Psoas muscle (tissue), 7 donors: ENCODE measurements at regions not wholly inside any gene's neighbourhood (a gene's known extent, or its start where the extent isn't known, plus 50 kb on each side); places are given as distances from the start of the nearest gene placed in this dataset.

Source experiments
- ATAC-seq, 4 donors: fragments of 200-7000 bp; cut with Tn5 transposase; one replicate each; pipeline ENCODE4 v1.9.1; 2020; ENCODE audit warnings: moderate library complexity in 3 of 4, mild to moderate bottlenecking in 2 of 4
- DNase-seq, 2 donors: peaks; one replicate each; pipeline ENCODE4 v3.0.0-alpha.2; 2020
- H3K27ac ChIP-seq: fragments of 200-600 bp; one replicate; pipeline ENCODE4 v1.8.0; 2022
- H3K27me3 ChIP-seq, 3 donors: fragments of 200-600 bp in 1 of 3; one replicate each; pipeline versions ENCODE4 v1.6.1 to v1.8.0; 2013 to 2022; ENCODE audit warnings: low read length in 2 of 3, mild to moderate bottlenecking in 2 of 3, moderate library complexity in 1 of 3; ENCODE audit not compliant: insufficient read depth in 3 of 3
- H3K36me3 ChIP-seq, 2 donors: fragments of 200-600 bp in 1 of 2; one replicate each; pipeline versions ENCODE4 v1.6.1 to v1.8.0; 2013 to 2022; ENCODE audit warnings: low read depth in 1 of 2, mild to moderate bottlenecking in 1 of 2, moderate library complexity in 1 of 2; ENCODE audit not compliant: insufficient read depth in 1 of 2
- H3K4me1 ChIP-seq: fragments of 200-600 bp; one replicate; pipeline ENCODE4 v1.8.0; 2022
- H3K4me3 ChIP-seq: fragments of 200-600 bp; one replicate; pipeline ENCODE4 v1.8.0; 2022; ENCODE audit warnings: mild to moderate bottlenecking
- H3K9me3 ChIP-seq: fragments of 200-600 bp; one replicate; pipeline ENCODE4 v1.8.0; 2022
- WGBS, 3 donors: extraction: QIAGEN DNeasy Blood & Tissue Kit; methylation state at CpG; one replicate each; pipeline versions ENCODE4 v1.1.6 to v1.1.7; 2013; 5-methylcytosine and 5-hydroxymethylcytosine counted together
- intact Hi-C, 2 donors: fragments of 100-400 bp; cut with DNase I; formaldehyde crosslinking; loops; one replicate each; pipeline versions ENCODE4 v1.11.0 to v1.14.2; 2022
- TF ChIP-seq, protein P1 (sequence below): fragments of 200-600 bp; IDR thresholded peaks from one replicate; pipeline ENCODE4 v1.8.0; 2022; ENCODE audit warnings: antibody characterized with exemption
- donor health status: healthy with polysubstance abuse.
- donor health status: DM: no; HTN: no; CAD: no; lungs with moderate emphysema.
- donor health status: Bipolar disorder and iron deficiency.
- donor health status: healthy.
- donor health status: DM: yes; HTN: yes; CAD: no.
- donor health status: DM: no; HTN: no; CAD: no.
- donor health status: DM: yes; HTN: yes; CAD: no.

DNA sequence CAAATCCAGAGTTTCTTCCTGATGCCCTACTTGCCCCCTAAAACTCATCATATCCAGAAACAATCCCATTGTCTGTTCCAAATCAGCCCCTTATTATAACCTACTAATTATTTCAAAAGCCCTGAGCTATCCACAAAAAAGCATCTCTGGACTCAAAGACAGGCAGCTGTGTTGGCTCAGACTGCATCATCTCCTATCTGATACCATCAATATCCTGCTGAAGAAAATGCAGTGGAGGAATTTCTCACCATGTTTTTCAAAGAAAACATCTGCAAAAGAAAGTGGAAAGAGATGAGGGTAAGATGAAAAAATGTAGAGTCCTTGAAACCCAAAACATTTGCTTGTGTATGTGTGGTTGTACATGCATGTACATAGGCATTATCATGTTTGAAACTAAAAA, 153.0 kb upstream of the DEFB112 start:
- Histone ChIP-seq H3K9me3 (no peaks in the 10 kb centered on the region), H3K4me3 (no peak overlapping the region), H3K27ac (no peak overlapping the region), H3K4me1 (no peaks in the 10 kb centered on the region), H3K27me3 (no peaks in the 10 kb centered on the region), H3K36me3 (no peaks in the 10 kb centered on the region)
- ATAC-seq (no peak), DNase-seq (no peak)
- intact Hi-C loops: no loop called here
- TF ChIP-seq, protein P1, sequence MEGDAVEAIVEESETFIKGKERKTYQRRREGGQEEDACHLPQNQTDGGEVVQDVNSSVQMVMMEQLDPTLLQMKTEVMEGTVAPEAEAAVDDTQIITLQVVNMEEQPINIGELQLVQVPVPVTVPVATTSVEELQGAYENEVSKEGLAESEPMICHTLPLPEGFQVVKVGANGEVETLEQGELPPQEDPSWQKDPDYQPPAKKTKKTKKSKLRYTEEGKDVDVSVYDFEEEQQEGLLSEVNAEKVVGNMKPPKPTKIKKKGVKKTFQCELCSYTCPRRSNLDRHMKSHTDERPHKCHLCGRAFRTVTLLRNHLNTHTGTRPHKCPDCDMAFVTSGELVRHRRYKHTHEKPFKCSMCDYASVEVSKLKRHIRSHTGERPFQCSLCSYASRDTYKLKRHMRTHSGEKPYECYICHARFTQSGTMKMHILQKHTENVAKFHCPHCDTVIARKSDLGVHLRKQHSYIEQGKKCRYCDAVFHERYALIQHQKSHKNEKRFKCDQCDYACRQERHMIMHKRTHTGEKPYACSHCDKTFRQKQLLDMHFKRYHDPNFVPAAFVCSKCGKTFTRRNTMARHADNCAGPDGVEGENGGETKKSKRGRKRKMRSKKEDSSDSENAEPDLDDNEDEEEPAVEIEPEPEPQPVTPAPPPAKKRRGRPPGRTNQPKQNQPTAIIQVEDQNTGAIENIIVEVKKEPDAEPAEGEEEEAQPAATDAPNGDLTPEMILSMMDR: no peak

- DNase-seq (no peak), ATAC-seq (no peak)
- Histone ChIP-seq H3K4me1 (no peaks in the 10 kb centered on the region), H3K9me3 (no peaks in the 10 kb centered on the region), H3K27me3 (no peaks in the 10 kb centered on the region), H3K4me3 (no peak overlapping the region), H3K36me3 (no peaks in the 10 kb centered on the region), H3K27ac (no peak overlapping the region)
- intact Hi-C loops: no loop called here
- TF ChIP-seq, protein P1: no peak
- WGBS, 3 donors: 89 to 94% (median 92%) methylated on average over 1 of the region's 1 CpG
Measured at GRCh38 chr6:50211582-50211981, 161.9 kb upstream of the DEFB112 start.

DNA sequence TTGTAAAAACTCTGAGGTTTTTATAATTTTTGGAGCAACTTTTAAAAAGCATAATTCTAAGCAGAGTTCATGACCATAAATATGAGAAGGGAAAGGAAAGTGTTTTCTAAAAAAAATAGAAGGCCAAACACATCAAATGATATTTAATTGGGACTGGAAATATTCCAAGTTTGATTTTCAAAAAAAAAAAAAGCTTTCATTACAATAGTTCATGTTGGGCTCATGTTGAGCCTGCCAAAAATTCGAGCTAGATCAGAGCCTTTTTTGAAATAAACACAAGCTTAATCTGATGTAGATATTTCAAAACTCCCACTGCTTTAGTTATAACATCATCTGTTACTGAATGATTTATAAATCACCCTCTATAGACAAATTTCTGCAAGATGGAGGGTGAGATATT, 163.4 kb upstream of the DEFB112 start:
- H3K4me1 ChIP-seq: no peaks in the 10 kb centered on the region
- H3K36me3 ChIP-seq: no peaks in the 10 kb centered on the region
- 8 to 22% (median 19%) methylated on average over 1 of the region's 1 CpG for WGBS, 3 donors
- intact Hi-C loops: no loop called here
- TF ChIP-seq, protein P1: no peak
- no peaks in the 10 kb centered on the region for H3K9me3 ChIP-seq
- ATAC-seq (no peak), DNase-seq (no peak)
- H3K27ac ChIP-seq: no peak overlapping the region
- H3K27me3 ChIP-seq: no peaks in the 10 kb centered on the region
- H3K4me3 ChIP-seq: no peak overlapping the region

GRCh38 chr6:50214937-50215336, 165.2 kb upstream of the DEFB112 start:
- Histone ChIP-seq H3K36me3 (no peaks in the 10 kb centered on the region), H3K9me3 (no peaks in the 10 kb centered on the region), H3K27me3 (no peaks in the 10 kb centered on the region), H3K4me1 (no peaks in the 10 kb centered on the region), H3K4me3 (no peak overlapping the region), H3K27ac (no peak overlapping the region)
- no peak for ATAC-seq
- TF ChIP-seq, protein P1: no peak
- DNase-seq: no peak
- WGBS, 3 donors: 23 to 28% (median 23%) methylated on average over 2 of the region's 2 CpGs
- intact Hi-C loops: no loop called here

DNA sequence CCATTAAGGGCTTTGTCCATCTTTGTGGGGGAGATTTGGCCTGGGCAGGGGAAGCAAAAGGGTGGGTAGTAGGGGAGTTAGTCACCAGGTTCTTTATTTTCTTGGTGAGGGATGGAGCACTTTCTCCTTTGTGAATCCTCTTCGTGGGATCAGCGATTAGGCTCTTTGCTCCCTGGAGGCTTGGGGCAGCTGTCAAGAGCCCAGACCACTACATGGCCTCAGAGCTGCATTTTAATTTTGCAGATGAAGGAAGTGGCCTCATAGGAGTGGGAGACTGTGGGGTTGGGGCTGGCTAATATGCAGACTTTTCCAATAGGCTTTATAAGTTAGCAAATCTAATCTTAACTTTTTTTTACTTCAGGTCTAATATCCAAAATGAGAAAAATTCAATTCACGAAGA, 168.1 kb upstream of the DEFB112 start:
- no peaks in the 10 kb centered on the region for H3K27me3 ChIP-seq
- H3K36me3 ChIP-seq: no peaks in the 10 kb centered on the region
- no peak for ATAC-seq
- TF ChIP-seq, protein P1: no peak
- intact Hi-C loops: no loop called here
- H3K4me3 ChIP-seq: no peak overlapping the region
- no peaks in the 10 kb centered on the region for H3K4me1 ChIP-seq
- DNase-seq: no peak
- no peak overlapping the region for H3K27ac ChIP-seq
- whole genome bisulfite sequencing, 3 donors: 53 to 64% (median 57%) methylated on average over 3 of the region's 3 CpGs
- H3K9me3 ChIP-seq: no peaks in the 10 kb centered on the region
